CD4-positive, alpha-beta memory T cell (primary cell): ENCODE measurements at regions not wholly inside any gene's neighbourhood (a gene's known extent, or its start where the extent isn't known, plus 50 kb on each side); places are given as distances from the start of the nearest gene placed in this dataset.
A peak's percentile ranks its signal among the peaks of the same experiment; 100 is the strongest.

Experiments
- CTCF ChIA-PET: fragments of 350-600 bp; sonication (Branson Sonifier 250); formaldehyde crosslinking; loops from one replicate; lab custom pipeline; 2021; ENCODE audit warnings: inconsistent platforms; ENCODE audit not compliant: partially characterized antibody; lab: Charles Lee
- POLR2A ChIA-PET: fragments of 350-600 bp; sonication (Branson Sonifier 250); formaldehyde crosslinking; loops from one replicate; lab custom pipeline; 2021; ENCODE audit not compliant: partially characterized antibody; lab: Charles Lee
- DNase-seq, 5 donors: peaks; one replicate each; pipeline versions ENCODE4 v3.0.0 to v3.0.0-alpha.2; 2020 to 2022; ENCODE audit warnings: mixed read lengths in 1 of 5
- H3K27ac ChIP-seq: one replicate; pipeline ENCODE4 v1.7.0; 2013; ENCODE audit warnings: low read depth, low read length
- H3K27me3 ChIP-seq: 2 replicates; pipeline ENCODE4 v1.7.0; 2013; ENCODE audit warnings: mild to moderate bottlenecking, low read length, moderate library complexity; ENCODE audit not compliant: insufficient read depth
- H3K36me3 ChIP-seq: 2 replicates; pipeline ENCODE4 v1.7.0; 2013; ENCODE audit warnings: mild to moderate bottlenecking, low read length, moderate library complexity; ENCODE audit not compliant: insufficient read depth
- H3K4me1 ChIP-seq: 2 replicates; pipeline ENCODE4 v1.7.0; 2013; ENCODE audit warnings: mild to moderate bottlenecking, low read length, moderate library complexity; ENCODE audit not compliant: insufficient read depth
- H3K4me3 ChIP-seq, 2 donors: one replicate each; pipeline ENCODE4 v1.7.0; 2013; ENCODE audit warnings: low read length in 2 of 2, mild to moderate bottlenecking in 1 of 2
- H3K9me3 ChIP-seq, 2 donors: one replicate each; pipeline ENCODE4 v1.7.0; 2013; ENCODE audit warnings: low read length in 2 of 2, control low read depth in 1 of 2; ENCODE audit not compliant: control insufficient read depth in 1 of 2
- H3K27ac Mint-ChIP-seq, 7 donors: one replicate each; pipeline ENCODE4 v1.8.0; 2020 to 2021; ENCODE audit warnings: mixed read lengths in 7 of 7, mild to moderate bottlenecking in 6 of 7, inconsistent platforms in 3 of 7, moderate library complexity in 3 of 7
- H3K27me3 Mint-ChIP-seq, 2 donors: one replicate each; pipeline ENCODE4 v1.8.0; 2020 to 2021; ENCODE audit warnings: mixed read lengths in 2 of 2
- H3K36me3 Mint-ChIP-seq, 2 donors: one replicate each; pipeline ENCODE4 v1.8.0; 2020 to 2021; ENCODE audit warnings: mixed read lengths in 2 of 2, inconsistent platforms in 1 of 2, mild to moderate bottlenecking in 1 of 2
- H3K4me1 Mint-ChIP-seq, 4 donors: one replicate each; pipeline ENCODE4 v1.8.0; 2020 to 2021; ENCODE audit warnings: mixed read lengths in 4 of 4, mild to moderate bottlenecking in 1 of 4
- H3K4me3 Mint-ChIP-seq, 8 donors: one replicate each; pipeline ENCODE4 v1.8.0; 2020 to 2021; ENCODE audit warnings: mixed read lengths in 8 of 8, mild to moderate bottlenecking in 7 of 8, moderate library complexity in 6 of 8, inconsistent platforms in 3 of 8
- H3K9me3 Mint-ChIP-seq, 8 donors: one replicate each; pipeline ENCODE4 v1.8.0; 2020 to 2021; ENCODE audit warnings: mixed read lengths in 8 of 8, mild to moderate bottlenecking in 5 of 8, inconsistent platforms in 3 of 8, moderate library complexity in 1 of 8
- intact Hi-C: fragments of 100-400 bp; cut with micrococcal nuclease; formaldehyde crosslinking; loops from one replicate; pipeline ENCODE4 v1.15.1; 2023

- H3K4me1 Mint-ChIP-seq, result peaks cover 14 to 35% (median 21%) of the 10 kb centered on the region in 4 donors
- Histone ChIP-seq H3K27ac (no peak overlapping the region), H3K36me3 (no peaks in the 10 kb centered on the region), H3K9me3 (no peaks in the 10 kb centered on the region), H3K4me1 (peaks cover 24% of the 10 kb centered on the region), H3K27me3 (no peaks in the 10 kb centered on the region), H3K4me3 (no peak overlapping the region)
- peaks cover 0 to under 1% (median 0%) of the 10 kb centered on the region in 8 donors for H3K9me3 Mint-ChIP-seq
- H3K27me3 Mint-ChIP-seq, result no peaks in the 10 kb centered on the region
- intact Hi-C loops, result no loop called here
- no peak overlapping the region for H3K4me3 Mint-ChIP-seq
- ChIA-PET POLR2A (no interaction called here), CTCF (no interaction called here)
- peak overlapping the region in 1 of 7 donors; percentile 73 for H3K27ac Mint-ChIP-seq
- H3K36me3 Mint-ChIP-seq, result no peaks in the 10 kb centered on the region
- DNase-seq, result no peak
Measured at GRCh38 chr2:8549942-8550341, 131.9 kb upstream of the ID2 start.

- POLR2A ChIA-PET, result no interaction called here
- peaks cover 18% of the 10 kb centered on the region for H3K4me1 ChIP-seq
- Mint-ChIP-seq H3K27me3 (no peaks in the 10 kb centered on the region), H3K27ac (no peak overlapping the region), H3K36me3 (no peaks in the 10 kb centered on the region), H3K9me3 (peaks cover 0 to 3% (median 0%) of the 10 kb centered on the region in 8 donors), H3K4me1 (peaks cover 9 to 30% (median 16%) of the 10 kb centered on the region in 4 donors), H3K4me3 (no peak overlapping the region)
- H3K4me3 ChIP-seq, result no peak overlapping the region
- CTCF ChIA-PET, result no interaction called here
- H3K27me3 ChIP-seq, result no peaks in the 10 kb centered on the region
- no peak overlapping the region for H3K27ac ChIP-seq
- no peaks in the 10 kb centered on the region for H3K36me3 ChIP-seq
- DNase-seq, result no peak
- intact Hi-C loops, result no loop called here
- H3K9me3 ChIP-seq, result no peaks in the 10 kb centered on the region
Measured at GRCh38 chr2:8550481-8550880, 131.4 kb upstream of the ID2 start.

- H3K27me3 Mint-ChIP-seq, result no peaks in the 10 kb centered on the region
- Histone ChIP-seq H3K27ac (no peak overlapping the region), H3K36me3 (no peaks in the 10 kb centered on the region), H3K4me1 (peaks cover 12% of the 10 kb centered on the region), H3K9me3 (no peaks in the 10 kb centered on the region), H3K4me3 (no peak overlapping the region), H3K27me3 (no peaks in the 10 kb centered on the region)
- H3K27ac Mint-ChIP-seq, result peak overlapping the region in 1 of 7 donors; percentile 3
- peaks cover 0 to 3% (median 0%) of the 10 kb centered on the region in 8 donors for H3K9me3 Mint-ChIP-seq
- ChIA-PET POLR2A (no interaction called here), CTCF (no interaction called here)
- no peaks in the 10 kb centered on the region for H3K36me3 Mint-ChIP-seq
- DNase-seq, result no peak
- H3K4me1 Mint-ChIP-seq, result peaks cover 9 to 26% (median 14%) of the 10 kb centered on the region in 4 donors
- intact Hi-C loops, result no loop called here
- no peak overlapping the region for H3K4me3 Mint-ChIP-seq
Measured at GRCh38 chr2:8550937-8551621, 130.8 kb upstream of the ID2 start.

- intact Hi-C loops, result no loop called here
- no peaks in the 10 kb centered on the region for H3K36me3 Mint-ChIP-seq
- Histone ChIP-seq H3K4me1 (peaks cover 7% of the 10 kb centered on the region), H3K36me3 (no peaks in the 10 kb centered on the region), H3K4me3 (no peak overlapping the region), H3K27me3 (no peaks in the 10 kb centered on the region), H3K9me3 (no peaks in the 10 kb centered on the region), H3K27ac (no peak overlapping the region)
- no peaks in the 10 kb centered on the region for H3K27me3 Mint-ChIP-seq
- H3K4me3 Mint-ChIP-seq, result no peak overlapping the region
- no peak for DNase-seq
- peaks cover 0 to 3% (median 0%) of the 10 kb centered on the region in 8 donors for H3K9me3 Mint-ChIP-seq
- POLR2A ChIA-PET, result no interaction called here
- CTCF ChIA-PET, result no interaction called here
- H3K27ac Mint-ChIP-seq, result no peak overlapping the region
- peaks cover 7 to 21% (median 11%) of the 10 kb centered on the region in 4 donors for H3K4me1 Mint-ChIP-seq
Measured at GRCh38 chr2:8551622-8552074, 130.2 kb upstream of the ID2 start.

DNA sequence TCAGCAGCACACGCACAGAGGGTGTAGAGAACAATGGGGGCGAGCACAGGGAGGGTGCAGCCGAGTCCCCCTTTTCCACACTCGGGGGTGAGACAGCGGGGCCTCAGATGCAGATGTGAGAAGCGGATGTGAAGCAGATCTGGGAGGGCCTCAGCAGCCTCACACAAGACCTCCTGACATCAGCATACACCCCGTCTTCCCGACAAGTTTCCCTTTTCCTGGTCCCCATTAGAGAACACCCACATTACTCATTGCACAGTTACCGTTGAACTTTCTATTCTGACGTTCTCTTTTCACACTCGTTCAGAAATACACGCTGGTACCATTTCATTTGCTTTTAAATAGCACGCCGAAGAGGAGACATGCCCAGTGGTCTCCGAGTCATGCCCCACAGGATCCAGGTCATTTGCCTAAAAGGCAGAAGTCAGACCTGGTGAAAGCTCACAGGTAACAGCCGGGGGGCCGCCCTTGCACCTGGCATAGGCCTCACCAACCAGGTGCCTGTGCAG lies 129.5 kb upstream of the ID2 start:
- POLR2A ChIA-PET, result no interaction called here
- Mint-ChIP-seq H3K4me1 (peaks cover 1 to 14% (median 4%) of the 10 kb centered on the region in 4 donors), H3K4me3 (no peak overlapping the region), H3K27ac (no peak overlapping the region), H3K36me3 (no peaks in the 10 kb centered on the region), H3K27me3 (no peaks in the 10 kb centered on the region), H3K9me3 (peaks cover 0 to 3% (median 0%) of the 10 kb centered on the region in 8 donors)
- Histone ChIP-seq H3K36me3 (no peaks in the 10 kb centered on the region), H3K27ac (no peak overlapping the region), H3K4me1 (no peaks in the 10 kb centered on the region), H3K27me3 (no peaks in the 10 kb centered on the region), H3K9me3 (no peaks in the 10 kb centered on the region), H3K4me3 (no peak overlapping the region)
- CTCF ChIA-PET, result no interaction called here
- DNase-seq, result no peak
- intact Hi-C loops, result no loop called here

DNA sequence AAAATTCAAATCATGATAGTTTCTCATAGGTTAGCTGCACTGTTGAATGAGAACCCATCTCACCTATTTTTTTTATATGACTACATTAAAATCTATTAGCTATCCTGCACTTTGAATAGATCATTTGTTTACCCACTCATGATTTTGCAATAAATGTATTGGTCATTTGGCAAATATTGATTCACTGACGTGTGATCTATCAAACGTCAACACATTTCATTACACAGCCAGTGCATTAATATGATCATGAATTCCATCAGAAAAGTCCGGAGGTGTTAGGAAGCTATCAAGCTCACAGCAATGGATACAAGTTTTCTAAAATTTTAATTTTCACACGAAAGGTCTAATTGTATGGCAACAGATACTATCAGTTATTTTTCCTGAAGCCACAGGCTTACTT lies 128.2 kb upstream of the ID2 start:
- Histone ChIP-seq H3K4me1 (no peaks in the 10 kb centered on the region), H3K9me3 (no peaks in the 10 kb centered on the region), H3K27me3 (no peaks in the 10 kb centered on the region), H3K36me3 (no peaks in the 10 kb centered on the region), H3K27ac (no peak overlapping the region), H3K4me3 (no peak overlapping the region)
- Mint-ChIP-seq H3K9me3 (peaks cover under 1 to 11% (median 6%) of the 10 kb centered on the region in 8 donors), H3K36me3 (peaks cover 0 to 2% of the 10 kb centered on the region in 2 donors), H3K27me3 (no peaks in the 10 kb centered on the region), H3K4me1 (peaks cover 0 to 5% (median 1%) of the 10 kb centered on the region in 4 donors), H3K27ac (no peak overlapping the region), H3K4me3 (no peak overlapping the region)
- ChIA-PET CTCF (interaction anchor here (0.7 to 2.3 kb wide), 3 partner anchors 9 to 63 kb away, joined by 3 to 8 read pairs (median 3); no protein-coding TSS in a partner anchor), POLR2A (no interaction called here)
- DNase-seq, result no peak
- intact Hi-C loops, result no loop called here

DNA sequence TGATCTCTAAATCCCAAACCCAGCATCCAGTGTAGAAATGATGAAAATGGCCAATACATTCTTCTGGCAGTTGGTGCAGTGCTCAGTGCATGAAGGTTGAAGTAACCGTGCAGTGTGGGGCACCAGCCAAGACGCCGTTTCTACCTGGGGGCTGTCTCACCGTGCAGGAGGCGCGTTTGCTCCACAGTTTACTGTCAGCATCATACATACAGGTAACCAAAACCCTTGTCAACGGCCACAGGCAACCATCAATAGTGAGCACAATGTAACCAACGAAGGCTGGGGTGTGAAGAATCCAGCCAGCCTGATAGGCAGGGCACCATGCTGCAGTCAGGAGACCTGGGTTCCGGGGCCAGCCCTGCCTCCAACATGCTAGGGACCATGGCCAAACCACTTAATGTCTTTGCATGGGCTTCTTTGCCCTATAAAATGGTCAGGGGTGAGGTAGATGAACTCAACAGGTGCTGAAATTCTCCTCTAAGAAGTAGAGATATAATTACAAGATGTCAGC lies 127.5 kb upstream of the ID2 start:
- H3K9me3 ChIP-seq, result no peaks in the 10 kb centered on the region
- intact Hi-C loops, result no loop called here
- no peak for DNase-seq
- H3K27me3 ChIP-seq, result no peaks in the 10 kb centered on the region
- no peak overlapping the region for H3K4me3 ChIP-seq
- H3K4me1 ChIP-seq, result no peaks in the 10 kb centered on the region
- H3K36me3 ChIP-seq, result no peaks in the 10 kb centered on the region
- Mint-ChIP-seq H3K27me3 (no peaks in the 10 kb centered on the region), H3K9me3 (peaks cover 3 to 16% (median 12%) of the 10 kb centered on the region in 8 donors), H3K36me3 (peaks cover 0 to 4% of the 10 kb centered on the region in 2 donors), H3K4me3 (no peak overlapping the region), H3K4me1 (peaks cover 0 to 2% (median 0%) of the 10 kb centered on the region in 4 donors), H3K27ac (no peak overlapping the region)
- H3K27ac ChIP-seq, result no peak overlapping the region
- POLR2A ChIA-PET, result no interaction called here
- CTCF ChIA-PET, result interaction anchor here (0.7 to 2.3 kb wide), 3 partner anchors 10 to 64 kb away, joined by 3 to 8 read pairs (median 3); no protein-coding TSS in a partner anchor
